K562 (cell line): ENCODE measurements at regions not wholly inside any gene's neighbourhood (a gene's known extent, or its start where the extent isn't known, plus 50 kb on each side); places are given as distances from the start of the nearest gene placed in this dataset.

ENCODE experiments used
- ATAC-seq: fragments of 200-7000 bp; cut with Tn5 transposase; 3 replicates; pipeline ENCODE4 v1.9.1; 2020; ENCODE audit warnings: moderate library complexity
- BruUV-seq: library from RNA; stranded (reverse); fragments of 400-500 nt; replicated peaks from 2 replicates; lab custom pipeline; 2021; lab: Mats Ljungman, UMichigan
- CTCF ChIA-PET: fragments of 300-600 bp; formaldehyde crosslinking; extraction: SDS; loops from one replicate; lab custom pipeline; 2021; ENCODE audit warnings: low intra/inter-chr PET ratio; lab: Yijun Ruan, JAX
- POLR2A ChIA-PET: fragments of 300-600, 350-650 bp; sonication (Branson Sonifier 250); formaldehyde crosslinking; extraction: SDS; loops from one replicate; lab custom pipeline; 2021; ENCODE audit warnings: antibody characterized with exemption, inconsistent platforms; lab: Yijun Ruan, JAX
- DNase-seq, 4 experiments: peaks; one replicate each; pipeline versions ENCODE4 v3.0.0 to v3.0.0-alpha.2; 2011 to 2018; ENCODE audit warnings: low spot score in 3 of 4, mixed read lengths in 3 of 4; ENCODE audit errors: extremely low read depth in 1 of 4
- FAIRE-seq: peaks from 2 replicates; lab custom pipeline; 2011; peaks lifted over from hg19 to GRCh38; lab: Jason Lieb, UNC
- H2AFZ ChIP-seq: 2 replicates; pipeline ENCODE4 v1.6.0; 2011; ENCODE audit warnings: low read depth, low read length, control low read depth, inconsistent platforms
- H3K27ac ChIP-seq: fragments of 200-600 bp; 3 replicates; pipeline ENCODE4 v1.8.0; 2011; ENCODE audit warnings: low read depth, mild to moderate bottlenecking, control low read depth, inconsistent platforms, low read length, moderate library complexity, mixed read lengths; ENCODE audit errors: extremely low read depth
- H3K27me3 ChIP-seq, 2 experiments: fragments of 300-600 bp in 1 of 2; 2 replicates in 1 of 2; 3 replicates in 1 of 2; pipeline versions ENCODE4 v1.6.0 to v1.8.0; 2011; ENCODE audit warnings: inconsistent platforms in 2 of 2, low read length in 2 of 2, mild to moderate bottlenecking in 1 of 2, mixed read lengths in 1 of 2, moderate library complexity in 1 of 2; ENCODE audit not compliant: control insufficient read depth in 2 of 2, insufficient read depth in 2 of 2
- H3K36me3 ChIP-seq: fragments of 300-600 bp; 3 replicates; pipeline ENCODE4 v1.8.0; 2011; ENCODE audit warnings: mild to moderate bottlenecking, low read length, inconsistent platforms; ENCODE audit not compliant: control insufficient read depth, insufficient read depth
- H3K4me1 ChIP-seq, 2 experiments: fragments of 200-600 bp in 1 of 2; replicated peaks in 1 of 2; 2 replicates in 1 of 2; 3 replicates in 1 of 2; pipeline versions ENCODE4 v1.5.1 to v1.8.0; 2011; ENCODE audit warnings: inconsistent platforms in 2 of 2, low read length in 2 of 2, mild to moderate bottlenecking in 1 of 2, mixed read lengths in 1 of 2, moderate library complexity in 1 of 2; ENCODE audit not compliant: control insufficient read depth in 2 of 2, insufficient read depth in 2 of 2
- H3K4me2 ChIP-seq: 2 replicates; pipeline ENCODE4 v1.6.1; 2011; ENCODE audit warnings: low read length, control low read depth, inconsistent platforms, mixed read lengths; ENCODE audit not compliant: insufficient read depth
- H3K4me3 ChIP-seq: fragments of 200-600 bp; sonication (generic), shearing (Covaris generic); 2 replicates; pipeline ENCODE4 v1.5.1; 2016; ENCODE audit warnings: control low read depth, inconsistent platforms
- H3K79me2 ChIP-seq: fragments of 200-600 bp; 3 replicates; pipeline ENCODE4 v1.8.0; 2011; ENCODE audit warnings: low read length, inconsistent platforms; ENCODE audit not compliant: control insufficient read depth, insufficient read depth
- H3K9ac ChIP-seq, 2 experiments: 2 replicates each; pipeline versions ENCODE4 v1.6.0 to v1.6.1; 2011; ENCODE audit warnings: low read depth in 2 of 2, low read length in 2 of 2, control low read depth in 1 of 2, inconsistent platforms in 1 of 2, mild to moderate bottlenecking in 1 of 2, mixed read lengths in 1 of 2; ENCODE audit not compliant: insufficient read depth in 1 of 2
- H3K9me1 ChIP-seq: one replicate; pipeline ENCODE4 v1.6.0; 2011; ENCODE audit warnings: inconsistent platforms, mild to moderate bottlenecking, low read length, moderate library complexity; ENCODE audit not compliant: control insufficient read depth, insufficient read depth
- H3K9me3 ChIP-seq: replicated peaks from 2 replicates; pipeline ENCODE4 v1.5.1; 2011; ENCODE audit warnings: low read depth, low read length, inconsistent platforms; ENCODE audit not compliant: control insufficient read depth, insufficient read depth
- H4K20me1 ChIP-seq: replicated peaks from 2 replicates; pipeline ENCODE4 v1.6.1; 2011; ENCODE audit warnings: low read length, inconsistent platforms, mixed read lengths; ENCODE audit not compliant: control insufficient read depth, insufficient read depth
- KLF1 ChIP-seq: fragments of 450-650 bp; IDR thresholded peaks from 2 replicates; pipeline ENCODE4 v1.6.1; 2016; ENCODE audit warnings: missing genetic modification characterization, missing compliant biosample characterization
- RAD51 ChIP-seq: fragments of 450-650 bp; IDR thresholded peaks from 2 replicates; pipeline ENCODE4 v1.7.1; 2016; ENCODE audit warnings: low read depth, mild to moderate bottlenecking, borderline replicate concordance
- WGBS: fragments of 100-300 bp; shearing (Covaris generic); methylation state at CpG from one replicate; pipeline ENCODE4 v1.1.6; 2016; ENCODE audit warnings: low coverage, mixed read lengths; ENCODE audit not compliant: insufficient coverage; ENCODE audit errors: missing lambda C conversion rate; 5-methylcytosine and 5-hydroxymethylcytosine counted together
- in situ Hi-C: fragments of 300-500 bp; cut with MboI; formaldehyde crosslinking; loops from 4 replicates; pipeline ENCODE4 v1.15.0; 2018; ENCODE audit warnings: inconsistent platforms, mixed read lengths
- intact Hi-C: fragments of 100-400 bp; cut with micrococcal nuclease; formaldehyde crosslinking; loops from 2 replicates; pipeline ENCODE4 v1.14.2; 2022
- TF ChIP-seq, protein P1 (sequence below): sonication (generic); formaldehyde crosslinking; IDR thresholded peaks from 2 replicates; pipeline ENCODE4 v1.8.0; 2023; ENCODE audit warnings: missing genetic modification reagents, mild to moderate bottlenecking, borderline replicate concordance
- TF ChIP-seq, protein P2 (sequence below): sonication (generic); formaldehyde crosslinking; IDR thresholded peaks from 2 replicates; pipeline ENCODE4 v1.8.0; 2022; ENCODE audit warnings: mild to moderate bottlenecking, missing genetic modification reagents

DNA sequence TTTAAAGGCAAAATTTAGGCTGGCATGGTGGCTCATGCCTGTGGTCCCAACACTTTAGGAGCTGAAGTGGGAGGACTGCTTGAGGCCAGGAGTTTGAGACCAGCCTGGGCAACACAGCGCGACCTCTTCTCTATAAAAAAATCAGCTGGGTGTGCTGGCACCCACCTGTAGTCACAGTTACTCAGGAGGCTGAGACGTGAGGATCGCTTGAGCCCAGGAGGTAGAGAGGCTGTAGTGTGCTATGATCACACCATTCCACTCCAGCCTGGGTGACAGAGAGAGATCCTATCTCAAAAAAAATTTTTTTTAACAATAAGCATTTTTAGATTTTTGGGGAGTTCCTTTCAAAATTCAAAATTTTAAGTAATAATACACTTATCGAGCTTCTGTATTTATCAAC is 63.3 kb downstream of the SPATA31C2 start:
- DNase-seq (no peak), ATAC-seq (no peak), FAIRE-seq (no peak)
- no peaks in the 10 kb centered on the region for H3K36me3 ChIP-seq
- peaks cover 0 to 13% of the 10 kb centered on the region in 2 experiments; a peak in 2 of 5 replicates for H3K4me1 ChIP-seq
- no peak overlapping the region for H3K9ac ChIP-seq
- TF ChIP-seq RAD51: no peak
- TF ChIP-seq, protein P1, sequence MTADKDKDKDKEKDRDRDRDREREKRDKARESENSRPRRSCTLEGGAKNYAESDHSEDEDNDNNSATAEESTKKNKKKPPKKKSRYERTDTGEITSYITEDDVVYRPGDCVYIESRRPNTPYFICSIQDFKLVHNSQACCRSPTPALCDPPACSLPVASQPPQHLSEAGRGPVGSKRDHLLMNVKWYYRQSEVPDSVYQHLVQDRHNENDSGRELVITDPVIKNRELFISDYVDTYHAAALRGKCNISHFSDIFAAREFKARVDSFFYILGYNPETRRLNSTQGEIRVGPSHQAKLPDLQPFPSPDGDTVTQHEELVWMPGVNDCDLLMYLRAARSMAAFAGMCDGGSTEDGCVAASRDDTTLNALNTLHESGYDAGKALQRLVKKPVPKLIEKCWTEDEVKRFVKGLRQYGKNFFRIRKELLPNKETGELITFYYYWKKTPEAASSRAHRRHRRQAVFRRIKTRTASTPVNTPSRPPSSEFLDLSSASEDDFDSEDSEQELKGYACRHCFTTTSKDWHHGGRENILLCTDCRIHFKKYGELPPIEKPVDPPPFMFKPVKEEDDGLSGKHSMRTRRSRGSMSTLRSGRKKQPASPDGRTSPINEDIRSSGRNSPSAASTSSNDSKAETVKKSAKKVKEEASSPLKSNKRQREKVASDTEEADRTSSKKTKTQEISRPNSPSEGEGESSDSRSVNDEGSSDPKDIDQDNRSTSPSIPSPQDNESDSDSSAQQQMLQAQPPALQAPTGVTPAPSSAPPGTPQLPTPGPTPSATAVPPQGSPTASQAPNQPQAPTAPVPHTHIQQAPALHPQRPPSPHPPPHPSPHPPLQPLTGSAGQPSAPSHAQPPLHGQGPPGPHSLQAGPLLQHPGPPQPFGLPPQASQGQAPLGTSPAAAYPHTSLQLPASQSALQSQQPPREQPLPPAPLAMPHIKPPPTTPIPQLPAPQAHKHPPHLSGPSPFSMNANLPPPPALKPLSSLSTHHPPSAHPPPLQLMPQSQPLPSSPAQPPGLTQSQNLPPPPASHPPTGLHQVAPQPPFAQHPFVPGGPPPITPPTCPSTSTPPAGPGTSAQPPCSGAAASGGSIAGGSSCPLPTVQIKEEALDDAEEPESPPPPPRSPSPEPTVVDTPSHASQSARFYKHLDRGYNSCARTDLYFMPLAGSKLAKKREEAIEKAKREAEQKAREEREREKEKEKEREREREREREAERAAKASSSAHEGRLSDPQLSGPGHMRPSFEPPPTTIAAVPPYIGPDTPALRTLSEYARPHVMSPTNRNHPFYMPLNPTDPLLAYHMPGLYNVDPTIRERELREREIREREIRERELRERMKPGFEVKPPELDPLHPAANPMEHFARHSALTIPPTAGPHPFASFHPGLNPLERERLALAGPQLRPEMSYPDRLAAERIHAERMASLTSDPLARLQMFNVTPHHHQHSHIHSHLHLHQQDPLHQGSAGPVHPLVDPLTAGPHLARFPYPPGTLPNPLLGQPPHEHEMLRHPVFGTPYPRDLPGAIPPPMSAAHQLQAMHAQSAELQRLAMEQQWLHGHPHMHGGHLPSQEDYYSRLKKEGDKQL (CRISPR knock-in tag): no peak
- no peak for TF ChIP-seq KLF1
- TF ChIP-seq, protein P2, sequence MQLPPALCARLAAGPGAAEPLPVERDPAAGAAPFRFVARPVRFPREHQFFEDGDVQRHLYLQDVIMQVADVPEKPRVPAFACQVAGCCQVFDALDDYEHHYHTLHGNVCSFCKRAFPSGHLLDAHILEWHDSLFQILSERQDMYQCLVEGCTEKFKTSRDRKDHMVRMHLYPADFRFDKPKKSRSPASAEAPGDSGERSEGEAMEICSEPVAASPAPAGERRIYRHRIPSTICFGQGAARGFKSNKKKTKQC: no peak
- no peak overlapping the region for H2AFZ ChIP-seq
- ChIA-PET POLR2A (interaction anchor here (1.7 kb wide), 1 partner anchor 20 kb away, joined by 5 read pairs; no protein-coding TSS in a partner anchor), CTCF (no interaction called here)
- in situ Hi-C loops (no loop called here), intact Hi-C loops (no loop called here)
- peaks cover 5 to 32% of the 10 kb centered on the region in 2 experiments; a peak in 4 of 5 replicates for H3K27me3 ChIP-seq
- no peak overlapping the region for H3K4me2 ChIP-seq
- no peaks in the 10 kb centered on the region for H3K79me2 ChIP-seq
- H3K9me1 ChIP-seq: no peaks in the 10 kb centered on the region
- no peak overlapping the region for H3K4me3 ChIP-seq
- H4K20me1 ChIP-seq: no peaks in the 10 kb centered on the region
- 9% methylated on average over 5 of the region's 5 CpGs for WGBS
- no peak overlapping the region for H3K27ac ChIP-seq
- no TSS peak for BruUV-seq
- no peaks in the 10 kb centered on the region for H3K9me3 ChIP-seq
